ENCODE measurements at regions not wholly inside any gene's neighbourhood (a gene's known extent, or its start where the extent isn't known, plus 50 kb on each side); places are given as distances from the start of the nearest gene placed in this dataset.

GRCh38 chr16:35692824-35693223, 2233.4 kb downstream of the TP53TG3F start:
- TF ChIP-seq, protein P1, sequence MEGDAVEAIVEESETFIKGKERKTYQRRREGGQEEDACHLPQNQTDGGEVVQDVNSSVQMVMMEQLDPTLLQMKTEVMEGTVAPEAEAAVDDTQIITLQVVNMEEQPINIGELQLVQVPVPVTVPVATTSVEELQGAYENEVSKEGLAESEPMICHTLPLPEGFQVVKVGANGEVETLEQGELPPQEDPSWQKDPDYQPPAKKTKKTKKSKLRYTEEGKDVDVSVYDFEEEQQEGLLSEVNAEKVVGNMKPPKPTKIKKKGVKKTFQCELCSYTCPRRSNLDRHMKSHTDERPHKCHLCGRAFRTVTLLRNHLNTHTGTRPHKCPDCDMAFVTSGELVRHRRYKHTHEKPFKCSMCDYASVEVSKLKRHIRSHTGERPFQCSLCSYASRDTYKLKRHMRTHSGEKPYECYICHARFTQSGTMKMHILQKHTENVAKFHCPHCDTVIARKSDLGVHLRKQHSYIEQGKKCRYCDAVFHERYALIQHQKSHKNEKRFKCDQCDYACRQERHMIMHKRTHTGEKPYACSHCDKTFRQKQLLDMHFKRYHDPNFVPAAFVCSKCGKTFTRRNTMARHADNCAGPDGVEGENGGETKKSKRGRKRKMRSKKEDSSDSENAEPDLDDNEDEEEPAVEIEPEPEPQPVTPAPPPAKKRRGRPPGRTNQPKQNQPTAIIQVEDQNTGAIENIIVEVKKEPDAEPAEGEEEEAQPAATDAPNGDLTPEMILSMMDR (IDR thresholded peaks at IDR 0.05) = no peak
- TF ChIP-seq POLR2A (IDR thresholded peaks at IDR 0.05) = no peak

Data from adrenal gland (tissue), 5 donors.